CD14-positive monocyte (primary cell): ENCODE measurements at regions not wholly inside any gene's neighbourhood (a gene's known extent, or its start where the extent isn't known, plus 50 kb on each side); places are given as distances from the start of the nearest gene placed in this dataset.

ENCODE experiments used
- DNase-seq, 3 donors: peaks; one replicate each; pipeline ENCODE4 v3.0.0-alpha.2; 2011 to 2022
- H2AFZ ChIP-seq: 2 replicates; pipeline ENCODE4 v1.6.0; 2012; ENCODE audit warnings: mild to moderate bottlenecking, low read depth, low read length, inconsistent platforms; ENCODE audit not compliant: insufficient read depth, poor library complexity, severe bottlenecking
- H3K27ac ChIP-seq, 2 donors: 1 replicate in 1 of 2; 2 replicates in 1 of 2; pipeline ENCODE4 v1.5.1; 2012 to 2013; ENCODE audit warnings: low read length in 2 of 2, control low read depth in 1 of 2, inconsistent platforms in 1 of 2, low read depth in 1 of 2, mild to moderate bottlenecking in 1 of 2
- H3K27me3 ChIP-seq, 2 donors: one replicate each; pipeline versions ENCODE4 v1.6.0 to v1.6.1; 2011 to 2013; ENCODE audit warnings: low read length in 2 of 2; ENCODE audit not compliant: control insufficient read depth in 2 of 2, insufficient read depth in 2 of 2
- H3K36me3 ChIP-seq, 2 donors: replicated peaks in 1 of 2; 1 replicate in 1 of 2; 2 replicates in 1 of 2; pipeline versions ENCODE4 v1.5.1 to v1.6.1; 2012 to 2013; ENCODE audit warnings: low read length in 2 of 2, control low read depth in 1 of 2, inconsistent platforms in 1 of 2, mild to moderate bottlenecking in 1 of 2; ENCODE audit not compliant: insufficient read depth in 2 of 2, control insufficient read depth in 1 of 2
- H3K4me1 ChIP-seq, 2 donors: 1 replicate in 1 of 2; 2 replicates in 1 of 2; pipeline versions ENCODE4 v1.5.1 to v1.6.1; 2012 to 2013; ENCODE audit warnings: low read length in 2 of 2, control low read depth in 1 of 2, inconsistent platforms in 1 of 2, mild to moderate bottlenecking in 1 of 2, moderate library complexity in 1 of 2; ENCODE audit not compliant: insufficient read depth in 2 of 2, control insufficient read depth in 1 of 2
- H3K4me2 ChIP-seq: replicated peaks from 2 replicates; pipeline ENCODE3; 2012; ENCODE audit warnings: low read length, moderate library complexity, mild to moderate bottlenecking; ENCODE audit not compliant: poor library complexity, severe bottlenecking; ENCODE audit errors: extremely low read depth
- H3K4me3 ChIP-seq, 3 experiments: fragments of 200-600 bp in 1 of 3; sonication (generic) in 1 of 3; replicated peaks in 1 of 3; 1 replicate in 2 of 3; 2 replicates in 1 of 3; pipeline ENCODE4 v1.5.1; 2011 to 2013; ENCODE audit warnings: low read length in 3 of 3, mild to moderate bottlenecking in 3 of 3, control low read depth in 2 of 3, low read depth in 2 of 3, inconsistent platforms in 1 of 3, moderate library complexity in 1 of 3
- H3K79me2 ChIP-seq: 2 replicates; pipeline ENCODE4 v1.6.0; 2012; ENCODE audit warnings: mild to moderate bottlenecking, control low read depth, inconsistent platforms, low read length, moderate library complexity; ENCODE audit not compliant: insufficient read depth
- H3K9ac ChIP-seq: 2 replicates; pipeline ENCODE4 v1.6.0; 2017; ENCODE audit warnings: low read length, mild to moderate bottlenecking; ENCODE audit not compliant: insufficient read depth, poor library complexity, severe bottlenecking
- H3K9me3 ChIP-seq, 2 donors: replicated peaks in 1 of 2; 1 replicate in 1 of 2; 2 replicates in 1 of 2; pipeline versions ENCODE4 v1.5.1 to v1.6.1; 2012 to 2013; ENCODE audit warnings: low read length in 2 of 2, control low read depth in 1 of 2; ENCODE audit not compliant: control insufficient read depth in 1 of 2, insufficient read depth in 1 of 2
- H4K20me1 ChIP-seq: 2 replicates; pipeline ENCODE4 v1.6.0; 2012; ENCODE audit warnings: mild to moderate bottlenecking, low read length, control low read depth, moderate library complexity; ENCODE audit not compliant: insufficient read depth
- H3K27ac Mint-ChIP-seq, 7 donors: one replicate each; pipeline ENCODE4 v1.8.0; 2020; ENCODE audit warnings: mild to moderate bottlenecking in 7 of 7, mixed read lengths in 7 of 7, moderate library complexity in 6 of 7, inconsistent platforms in 2 of 7
- H3K27me3 Mint-ChIP-seq, 3 donors: one replicate each; pipeline ENCODE4 v1.8.0; 2021 to 2022; ENCODE audit warnings: low read depth in 3 of 3, mild to moderate bottlenecking in 3 of 3, mixed read lengths in 3 of 3, moderate library complexity in 3 of 3, inconsistent platforms in 1 of 3
- H3K36me3 Mint-ChIP-seq, 2 donors: one replicate each; pipeline ENCODE4 v1.8.0; 2020; ENCODE audit warnings: mixed read lengths in 2 of 2, inconsistent platforms in 1 of 2, mild to moderate bottlenecking in 1 of 2
- H3K4me1 Mint-ChIP-seq: one replicate; pipeline ENCODE4 v1.8.0; 2020; ENCODE audit warnings: mild to moderate bottlenecking, mixed read lengths
- H3K4me3 Mint-ChIP-seq, 2 donors: one replicate each; pipeline ENCODE4 v1.8.0; 2020; ENCODE audit warnings: mild to moderate bottlenecking in 2 of 2, mixed read lengths in 2 of 2, moderate library complexity in 1 of 2
- H3K9me3 Mint-ChIP-seq, 7 donors: one replicate each; pipeline ENCODE4 v1.8.0; 2020 to 2022; ENCODE audit warnings: mixed read lengths in 7 of 7, mild to moderate bottlenecking in 6 of 7, moderate library complexity in 6 of 7, inconsistent platforms in 2 of 7
- WGBS: methylation state at CpG from one replicate; pipeline ENCODE4 v1.1.5; 2013; ENCODE audit warnings: missing lambda C conversion rate; ENCODE audit not compliant: insufficient coverage; 5-methylcytosine and 5-hydroxymethylcytosine counted together
- intact Hi-C, 2 donors: fragments of 100-400 bp; cut with micrococcal nuclease; formaldehyde crosslinking; loops; one replicate each; pipeline versions ENCODE4 v1.15.0 to v1.15.1; 2023
- TF ChIP-seq, protein P1 (sequence below): fragments of 200-600 bp; IDR thresholded peaks from one replicate; pipeline ENCODE4 v1.8.0; 2022; ENCODE audit warnings: antibody characterized with exemption, mild to moderate bottlenecking

DNA sequence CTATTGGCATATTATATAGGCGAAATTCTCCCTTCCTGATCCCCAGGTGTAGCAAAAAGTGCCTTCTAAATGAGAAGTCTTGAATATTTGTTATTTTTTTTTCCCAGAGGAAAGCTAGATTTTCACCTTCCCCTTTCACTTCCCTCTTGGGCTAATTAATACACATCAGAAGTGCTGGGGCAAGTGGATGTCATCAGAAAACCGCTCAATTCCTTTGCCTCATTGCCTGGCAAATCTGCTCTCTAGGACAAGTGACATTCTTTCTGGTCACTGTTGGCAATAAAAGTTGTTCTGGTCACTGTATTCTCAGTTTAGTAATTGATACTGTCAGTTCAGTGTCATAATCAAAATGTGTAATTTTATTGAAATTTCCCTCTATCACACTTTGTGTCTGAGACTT, 174.5 kb downstream of the ETNK1 start:
- no CpG with 5 or more reads among the region's 2 CpGs for whole genome bisulfite sequencing
- Histone ChIP-seq H3K4me2 (no peak overlapping the region), H4K20me1 (no peaks in the 10 kb centered on the region), H3K27me3 (no peaks in the 10 kb centered on the region), H3K9ac (no peak overlapping the region), H3K4me3 (no peak overlapping the region), H2AFZ (no peak overlapping the region), H3K79me2 (no peaks in the 10 kb centered on the region), H3K27ac (no peak overlapping the region), H3K4me1 (peaks cover 0 to 7% of the 10 kb centered on the region in 2 donors), H3K9me3 (no peaks in the 10 kb centered on the region), H3K36me3 (no peaks in the 10 kb centered on the region)
- Mint-ChIP-seq H3K9me3 (peaks cover 0 to 5% (median 0%) of the 10 kb centered on the region in 7 donors), H3K4me3 (no peak overlapping the region), H3K36me3 (no peaks in the 10 kb centered on the region), H3K27me3 (peaks cover 0 to 2% (median 0%) of the 10 kb centered on the region in 3 donors), H3K27ac (no peak overlapping the region), H3K4me1 (peaks cover 10% of the 10 kb centered on the region)
- intact Hi-C loops, result no loop called here
- TF ChIP-seq, protein P1, sequence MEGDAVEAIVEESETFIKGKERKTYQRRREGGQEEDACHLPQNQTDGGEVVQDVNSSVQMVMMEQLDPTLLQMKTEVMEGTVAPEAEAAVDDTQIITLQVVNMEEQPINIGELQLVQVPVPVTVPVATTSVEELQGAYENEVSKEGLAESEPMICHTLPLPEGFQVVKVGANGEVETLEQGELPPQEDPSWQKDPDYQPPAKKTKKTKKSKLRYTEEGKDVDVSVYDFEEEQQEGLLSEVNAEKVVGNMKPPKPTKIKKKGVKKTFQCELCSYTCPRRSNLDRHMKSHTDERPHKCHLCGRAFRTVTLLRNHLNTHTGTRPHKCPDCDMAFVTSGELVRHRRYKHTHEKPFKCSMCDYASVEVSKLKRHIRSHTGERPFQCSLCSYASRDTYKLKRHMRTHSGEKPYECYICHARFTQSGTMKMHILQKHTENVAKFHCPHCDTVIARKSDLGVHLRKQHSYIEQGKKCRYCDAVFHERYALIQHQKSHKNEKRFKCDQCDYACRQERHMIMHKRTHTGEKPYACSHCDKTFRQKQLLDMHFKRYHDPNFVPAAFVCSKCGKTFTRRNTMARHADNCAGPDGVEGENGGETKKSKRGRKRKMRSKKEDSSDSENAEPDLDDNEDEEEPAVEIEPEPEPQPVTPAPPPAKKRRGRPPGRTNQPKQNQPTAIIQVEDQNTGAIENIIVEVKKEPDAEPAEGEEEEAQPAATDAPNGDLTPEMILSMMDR, result no peak
- no peak for DNase-seq

DNA sequence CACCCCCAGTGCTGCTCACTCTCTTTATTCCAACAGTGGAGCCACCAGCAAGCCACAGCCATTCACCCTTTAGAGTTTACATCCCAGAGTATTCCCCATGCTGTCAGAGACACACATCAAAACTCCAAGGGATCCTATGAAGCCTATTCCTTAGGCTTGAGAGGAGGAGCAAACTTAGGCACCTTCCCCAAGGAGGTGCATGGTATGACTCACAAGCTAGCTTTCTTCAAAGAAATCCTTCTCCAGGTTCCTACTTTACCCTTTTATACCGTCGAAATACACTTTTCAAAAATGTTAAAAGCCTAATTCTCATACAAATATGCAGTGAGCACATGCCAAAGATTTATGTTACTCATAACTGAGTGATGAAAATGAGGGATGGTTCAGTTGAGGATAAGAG, 175.4 kb downstream of the ETNK1 start:
- Histone ChIP-seq H3K79me2 (no peaks in the 10 kb centered on the region), H3K9me3 (no peaks in the 10 kb centered on the region), H3K27me3 (no peaks in the 10 kb centered on the region), H2AFZ (no peak overlapping the region), H3K27ac (no peak overlapping the region), H4K20me1 (no peaks in the 10 kb centered on the region), H3K4me3 (no peak overlapping the region), H3K9ac (no peak overlapping the region), H3K4me1 (peaks cover 0 to 7% of the 10 kb centered on the region in 2 donors), H3K36me3 (no peaks in the 10 kb centered on the region), H3K4me2 (no peak overlapping the region)
- intact Hi-C loops, result no loop called here
- TF ChIP-seq, protein P1, result no peak
- Mint-ChIP-seq H3K9me3 (peaks cover 0 to 5% (median 2%) of the 10 kb centered on the region in 7 donors), H3K4me1 (peaks cover 10% of the 10 kb centered on the region), H3K27ac (no peak overlapping the region), H3K36me3 (no peaks in the 10 kb centered on the region), H3K27me3 (peaks cover 0 to 2% (median 0%) of the 10 kb centered on the region in 3 donors), H3K4me3 (no peak overlapping the region)
- WGBS, result no CpG with 5 or more reads among the region's 2 CpGs
- no peak for DNase-seq
